GM12878 (cell line): ENCODE measurements at regions not wholly inside any gene's neighbourhood (a gene's known extent, or its start where the extent isn't known, plus 50 kb on each side); places are given as distances from the start of the nearest gene placed in this dataset.

Source experiments
- ATAC-seq: fragments of 200-7000 bp; cut with Tn5 transposase; 3 replicates; pipeline ENCODE4 v1.9.1; 2020; ENCODE audit warnings: mild to moderate bottlenecking, moderate library complexity
- BruUV-seq: library from RNA; stranded (reverse); fragments of 400-500 nt; replicated peaks from 2 replicates; lab custom pipeline; 2021; lab: Mats Ljungman, UMichigan
- CTCF ChIA-PET: fragments of 300-600 bp; sonication (Branson Sonifier 250); formaldehyde crosslinking; extraction: SDS; loops from one replicate; lab custom pipeline; 2021; ENCODE audit warnings: inconsistent platforms; lab: Yijun Ruan, JAX
- POLR2A ChIA-PET: fragments of 350-600 bp; formaldehyde crosslinking; extraction: SDS; loops from one replicate; lab custom pipeline; 2021; ENCODE audit warnings: inconsistent platforms; lab: Charles Lee
- RAD21 ChIA-PET: fragments of 300-600 bp; sonication (Branson Sonifier 250); formaldehyde crosslinking; loops from one replicate; lab custom pipeline; 2023; ENCODE audit warnings: antibody characterized with exemption; ENCODE audit not compliant: unreplicated experiment; lab: Charles Lee
- SMC1A ChIA-PET: fragments of 300-600 bp; sonication (Branson Sonifier 250); formaldehyde crosslinking; loops from one replicate; lab custom pipeline; 2023; ENCODE audit not compliant: unreplicated experiment, uncharacterized antibody; lab: Charles Lee
- DNase-seq: peaks from one replicate; pipeline ENCODE4 v3.0.0-alpha.2; 2011; ENCODE audit warnings: low read depth, low spot score
- FAIRE-seq: peaks from 3 replicates; lab custom pipeline; 2011; peaks lifted over from hg19 to GRCh38; lab: Jason Lieb, UNC
- H2AFZ ChIP-seq: 2 replicates; pipeline ENCODE4 v1.6.0; 2011; ENCODE audit warnings: low read depth, low read length, control low read depth; ENCODE audit not compliant: control insufficient read depth
- H3K27ac ChIP-seq: 2 replicates; pipeline ENCODE4 v1.5.1; 2011; ENCODE audit warnings: control low read depth; ENCODE audit not compliant: control insufficient read depth, insufficient read depth
- H3K27me3 ChIP-seq, 2 experiments: replicated peaks in 1 of 2; 2 replicates each; pipeline versions ENCODE4 v1.6.0 to v1.6.1; 2011; ENCODE audit warnings: low read length in 1 of 2; ENCODE audit not compliant: control insufficient read depth in 2 of 2, insufficient read depth in 2 of 2
- H3K36me3 ChIP-seq, 2 experiments: 2 replicates each; pipeline ENCODE4 v1.5.1; 2011; ENCODE audit warnings: low read length in 1 of 2; ENCODE audit not compliant: control insufficient read depth in 2 of 2, insufficient read depth in 2 of 2
- H3K4me1 ChIP-seq: 2 replicates; pipeline ENCODE4 v1.6.1; 2011; ENCODE audit warnings: mild to moderate bottlenecking, low read length, moderate library complexity, mixed read lengths; ENCODE audit not compliant: control insufficient read depth, insufficient read depth
- H3K4me2 ChIP-seq: 2 replicates; pipeline ENCODE4 v1.6.0; 2011; ENCODE audit warnings: control low read depth; ENCODE audit not compliant: control insufficient read depth, insufficient read depth
- H3K4me3 ChIP-seq: fragments of 200-600 bp; sonication (generic); 2 replicates; pipeline ENCODE4 v1.5.1; 2016
- H3K79me2 ChIP-seq: 2 replicates; pipeline ENCODE4 v1.6.0; 2011; ENCODE audit warnings: low read length; ENCODE audit not compliant: control insufficient read depth, insufficient read depth
- H3K9ac ChIP-seq: 2 replicates; pipeline ENCODE4 v1.8.0; 2011; ENCODE audit warnings: low read length, control low read depth, mixed read lengths; ENCODE audit not compliant: control insufficient read depth, insufficient read depth
- H3K9me3 ChIP-seq: replicated peaks from 3 replicates; pipeline ENCODE4 v1.5.1; 2011; ENCODE audit warnings: mild to moderate bottlenecking, low read length; ENCODE audit not compliant: control insufficient read depth, insufficient read depth
- H4K20me1 ChIP-seq: 2 replicates; pipeline ENCODE4 v1.6.0; 2011; ENCODE audit not compliant: control insufficient read depth, insufficient read depth
- E2F8 ChIP-seq: fragments of 450-650 bp; IDR thresholded peaks from 2 replicates; pipeline ENCODE4 v1.6.1; 2018; ENCODE audit warnings: mild to moderate bottlenecking, low read depth, moderate library complexity; ENCODE audit not compliant: partially characterized antibody
- ELK1 ChIP-seq: IDR thresholded peaks from 2 replicates; pipeline ENCODE4 v1.6.1; 2012; ENCODE audit warnings: low read depth, low read length, improper control_type of control experiment
- HDGF ChIP-seq: fragments of 450-650 bp; IDR thresholded peaks from 2 replicates; pipeline ENCODE4 v1.6.1; 2016; ENCODE audit warnings: antibody characterized with exemption
- MLLT1 ChIP-seq: fragments of 450-650 bp; IDR thresholded peaks from 2 replicates; pipeline ENCODE4 v1.6.1; 2016; ENCODE audit warnings: mild to moderate bottlenecking
- RFX5 ChIP-seq: IDR thresholded peaks from 2 replicates; pipeline ENCODE4 v1.6.1; 2011; ENCODE audit warnings: low read depth, low read length, improper control_type of control experiment
- TAF1 ChIP-seq: IDR thresholded peaks from 2 replicates; pipeline ENCODE4 v1.6.1; 2011; ENCODE audit warnings: mild to moderate bottlenecking, low read depth, low read length, borderline replicate concordance
- WGBS: methylation state at CpG from one replicate; pipeline ENCODE4 v1.1.6; 2016; ENCODE audit warnings: low lambda C conversion rate; ENCODE audit not compliant: insufficient replicate concordance, insufficient coverage; ENCODE audit errors: missing lambda C conversion rate; 5-methylcytosine and 5-hydroxymethylcytosine counted together
- in situ Hi-C: fragments of 300-500 bp; cut with MboI; formaldehyde crosslinking; loops from 9 replicates; pipeline ENCODE4 v1.14.3; 2018; ENCODE audit warnings: mixed read lengths
- intact Hi-C: fragments of 100-400 bp; cut with micrococcal nuclease; formaldehyde crosslinking; loops from one replicate; pipeline ENCODE4 v1.14.2; 2022; ENCODE audit not compliant: unreplicated experiment
- TF ChIP-seq, protein P1 (sequence below): fragments of 450-650 bp; IDR thresholded peaks from 2 replicates; pipeline ENCODE4 v1.6.1; 2017; ENCODE audit warnings: mild to moderate bottlenecking, moderate library complexity
- TF ChIP-seq, protein P2 (sequence below): IDR thresholded peaks from 2 replicates; pipeline ENCODE4 v1.6.1; 2012; ENCODE audit warnings: improper control_type of control experiment, low read depth, low read length; ENCODE audit not compliant: insufficient replicate concordance

GRCh38 chr3:118504906-118505305, 529.7 kb downstream of the IGSF11 start:
- BruUV-seq, result no TSS peak

More at GRCh38 chr3:118504906-118505305, 529.7 kb downstream of the IGSF11 start:
- ChIA-PET SMC1A (interaction anchor here (1.4 kb wide), 1 partner anchor 11 kb away, joined by 4 read pairs; no protein-coding TSS in a partner anchor), RAD21 (no interaction called here), POLR2A (no interaction called here), CTCF (interaction anchor here (0.8 kb wide), 1 partner anchor 11 kb away, joined by 3 read pairs; no protein-coding TSS in a partner anchor)
- Histone ChIP-seq H2AFZ (no peak overlapping the region), H3K36me3 (no peaks in the 10 kb centered on the region), H3K9me3 (no peaks in the 10 kb centered on the region), H3K4me3 (no peak overlapping the region), H3K4me2 (no peak overlapping the region), H3K9ac (no peak overlapping the region), H3K79me2 (no peaks in the 10 kb centered on the region), H3K4me1 (no peaks in the 10 kb centered on the region), H3K27ac (no peak overlapping the region), H3K27me3 (no peaks in the 10 kb centered on the region), H4K20me1 (no peaks in the 10 kb centered on the region)
- in situ Hi-C loops (no loop called here), intact Hi-C loops (no loop called here)
- no peak for TF ChIP-seq TAF1
- TF ChIP-seq E2F8, result no peak
- no peak for TF ChIP-seq MLLT1
- TF ChIP-seq HDGF, result no peak
- TF ChIP-seq RFX5, result no peak
- TF ChIP-seq, protein P1, sequence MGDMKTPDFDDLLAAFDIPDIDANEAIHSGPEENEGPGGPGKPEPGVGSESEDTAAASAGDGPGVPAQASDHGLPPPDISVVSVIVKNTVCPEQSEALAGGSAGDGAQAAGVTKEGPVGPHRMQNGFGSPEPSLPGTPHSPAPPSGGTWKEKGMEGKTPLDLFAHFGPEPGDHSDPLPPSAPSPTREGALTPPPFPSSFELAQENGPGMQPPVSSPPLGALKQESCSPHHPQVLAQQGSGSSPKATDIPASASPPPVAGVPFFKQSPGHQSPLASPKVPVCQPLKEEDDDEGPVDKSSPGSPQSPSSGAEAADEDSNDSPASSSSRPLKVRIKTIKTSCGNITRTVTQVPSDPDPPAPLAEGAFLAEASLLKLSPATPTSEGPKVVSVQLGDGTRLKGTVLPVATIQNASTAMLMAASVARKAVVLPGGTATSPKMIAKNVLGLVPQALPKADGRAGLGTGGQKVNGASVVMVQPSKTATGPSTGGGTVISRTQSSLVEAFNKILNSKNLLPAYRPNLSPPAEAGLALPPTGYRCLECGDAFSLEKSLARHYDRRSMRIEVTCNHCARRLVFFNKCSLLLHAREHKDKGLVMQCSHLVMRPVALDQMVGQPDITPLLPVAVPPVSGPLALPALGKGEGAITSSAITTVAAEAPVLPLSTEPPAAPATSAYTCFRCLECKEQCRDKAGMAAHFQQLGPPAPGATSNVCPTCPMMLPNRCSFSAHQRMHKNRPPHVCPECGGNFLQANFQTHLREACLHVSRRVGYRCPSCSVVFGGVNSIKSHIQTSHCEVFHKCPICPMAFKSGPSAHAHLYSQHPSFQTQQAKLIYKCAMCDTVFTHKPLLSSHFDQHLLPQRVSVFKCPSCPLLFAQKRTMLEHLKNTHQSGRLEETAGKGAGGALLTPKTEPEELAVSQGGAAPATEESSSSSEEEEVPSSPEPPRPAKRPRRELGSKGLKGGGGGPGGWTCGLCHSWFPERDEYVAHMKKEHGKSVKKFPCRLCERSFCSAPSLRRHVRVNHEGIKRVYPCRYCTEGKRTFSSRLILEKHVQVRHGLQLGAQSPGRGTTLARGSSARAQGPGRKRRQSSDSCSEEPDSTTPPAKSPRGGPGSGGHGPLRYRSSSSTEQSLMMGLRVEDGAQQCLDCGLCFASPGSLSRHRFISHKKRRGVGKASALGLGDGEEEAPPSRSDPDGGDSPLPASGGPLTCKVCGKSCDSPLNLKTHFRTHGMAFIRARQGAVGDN, result no peak
- TF ChIP-seq ELK1, result no peak
- TF ChIP-seq, protein P2, sequence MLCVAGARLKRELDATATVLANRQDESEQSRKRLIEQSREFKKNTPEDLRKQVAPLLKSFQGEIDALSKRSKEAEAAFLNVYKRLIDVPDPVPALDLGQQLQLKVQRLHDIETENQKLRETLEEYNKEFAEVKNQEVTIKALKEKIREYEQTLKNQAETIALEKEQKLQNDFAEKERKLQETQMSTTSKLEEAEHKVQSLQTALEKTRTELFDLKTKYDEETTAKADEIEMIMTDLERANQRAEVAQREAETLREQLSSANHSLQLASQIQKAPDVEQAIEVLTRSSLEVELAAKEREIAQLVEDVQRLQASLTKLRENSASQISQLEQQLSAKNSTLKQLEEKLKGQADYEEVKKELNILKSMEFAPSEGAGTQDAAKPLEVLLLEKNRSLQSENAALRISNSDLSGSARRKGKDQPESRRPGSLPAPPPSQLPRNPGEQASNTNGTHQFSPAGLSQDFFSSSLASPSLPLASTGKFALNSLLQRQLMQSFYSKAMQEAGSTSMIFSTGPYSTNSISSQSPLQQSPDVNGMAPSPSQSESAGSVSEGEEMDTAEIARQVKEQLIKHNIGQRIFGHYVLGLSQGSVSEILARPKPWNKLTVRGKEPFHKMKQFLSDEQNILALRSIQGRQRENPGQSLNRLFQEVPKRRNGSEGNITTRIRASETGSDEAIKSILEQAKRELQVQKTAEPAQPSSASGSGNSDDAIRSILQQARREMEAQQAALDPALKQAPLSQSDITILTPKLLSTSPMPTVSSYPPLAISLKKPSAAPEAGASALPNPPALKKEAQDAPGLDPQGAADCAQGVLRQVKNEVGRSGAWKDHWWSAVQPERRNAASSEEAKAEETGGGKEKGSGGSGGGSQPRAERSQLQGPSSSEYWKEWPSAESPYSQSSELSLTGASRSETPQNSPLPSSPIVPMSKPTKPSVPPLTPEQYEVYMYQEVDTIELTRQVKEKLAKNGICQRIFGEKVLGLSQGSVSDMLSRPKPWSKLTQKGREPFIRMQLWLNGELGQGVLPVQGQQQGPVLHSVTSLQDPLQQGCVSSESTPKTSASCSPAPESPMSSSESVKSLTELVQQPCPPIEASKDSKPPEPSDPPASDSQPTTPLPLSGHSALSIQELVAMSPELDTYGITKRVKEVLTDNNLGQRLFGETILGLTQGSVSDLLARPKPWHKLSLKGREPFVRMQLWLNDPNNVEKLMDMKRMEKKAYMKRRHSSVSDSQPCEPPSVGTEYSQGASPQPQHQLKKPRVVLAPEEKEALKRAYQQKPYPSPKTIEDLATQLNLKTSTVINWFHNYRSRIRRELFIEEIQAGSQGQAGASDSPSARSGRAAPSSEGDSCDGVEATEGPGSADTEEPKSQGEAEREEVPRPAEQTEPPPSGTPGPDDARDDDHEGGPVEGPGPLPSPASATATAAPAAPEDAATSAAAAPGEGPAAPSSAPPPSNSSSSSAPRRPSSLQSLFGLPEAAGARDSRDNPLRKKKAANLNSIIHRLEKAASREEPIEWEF, result no peak
- 93% methylated on average over 1 of the region's 1 CpG for WGBS
- no peak for DNase-seq
- ATAC-seq, result no peak
- no peak for FAIRE-seq
